HepG2 (cell line): ENCODE measurements at regions not wholly inside any gene's neighbourhood (a gene's known extent, or its start where the extent isn't known, plus 50 kb on each side); places are given as distances from the start of the nearest gene placed in this dataset.

Experiments used
- ATAC-seq: fragments of 200-7000 bp; cut with Tn5 transposase; 3 replicates; pipeline ENCODE4 v1.9.1; 2020; ENCODE audit warnings: mild to moderate bottlenecking, moderate library complexity
- BruUV-seq: library from RNA; stranded (reverse); fragments of 400-500 nt; replicated peaks from 2 replicates; lab custom pipeline; 2021; lab: Mats Ljungman, UMichigan
- CTCF ChIA-PET: fragments of 300-600 bp; formaldehyde crosslinking; extraction: SDS; loops from one replicate; lab custom pipeline; 2021; ENCODE audit warnings: low total read pairs, inconsistent platforms, low intra/inter-chr PET ratio; lab: Yijun Ruan, JAX
- POLR2A ChIA-PET: fragments of 350-600 bp; sonication (Branson Sonifier 250); formaldehyde crosslinking; loops from one replicate; lab custom pipeline; 2020; ENCODE audit warnings: antibody characterized with exemption, inconsistent platforms; lab: Yijun Ruan, JAX
- DNase-seq: peaks from one replicate; pipeline ENCODE4 v3.0.0-alpha.2; 2015; ENCODE audit warnings: low spot score
- FAIRE-seq: peaks from 3 replicates; lab custom pipeline; 2011; peaks lifted over from hg19 to GRCh38; lab: Jason Lieb, UNC
- H2AFZ ChIP-seq: one replicate; pipeline ENCODE4 v1.6.1; 2011; ENCODE audit warnings: low read length, inconsistent platforms
- H3K27ac ChIP-seq: fragments of 300-600 bp; 3 replicates; pipeline ENCODE4 v1.8.0; 2011; ENCODE audit warnings: mixed run types, mild to moderate bottlenecking, mixed read lengths, low read length, inconsistent platforms; ENCODE audit not compliant: insufficient read depth; ENCODE audit errors: extremely low read length
- H3K27me3 ChIP-seq, 2 experiments: fragments of 200-600 bp in 1 of 2; 2 replicates in 1 of 2; 3 replicates in 1 of 2; pipeline versions ENCODE4 v1.6.0 to v1.8.0; 2011; ENCODE audit warnings: low read length in 2 of 2, mild to moderate bottlenecking in 2 of 2, moderate library complexity in 2 of 2, inconsistent platforms in 1 of 2; ENCODE audit not compliant: insufficient read depth in 2 of 2, control insufficient read depth in 1 of 2
- H3K36me3 ChIP-seq, 2 experiments: fragments of 200-600 bp in 1 of 2; replicated peaks in 1 of 2; 2 replicates in 1 of 2; 3 replicates in 1 of 2; pipeline versions ENCODE4 v1.5.1 to v1.8.0; 2011; ENCODE audit warnings: low read length in 2 of 2, inconsistent platforms in 1 of 2; ENCODE audit not compliant: insufficient read depth in 2 of 2, control insufficient read depth in 1 of 2
- H3K4me1 ChIP-seq: 2 replicates; pipeline ENCODE4 v1.5.1; 2012; ENCODE audit warnings: low read length, inconsistent platforms; ENCODE audit not compliant: insufficient read depth
- H3K4me2 ChIP-seq: 2 replicates; pipeline ENCODE4 v1.6.0; 2011; ENCODE audit warnings: low read depth, low read length, inconsistent platforms
- H3K4me3 ChIP-seq, 3 experiments: fragments of 200-600 bp in 1 of 3; sonication (generic), shearing (Covaris generic) in 1 of 3; replicated peaks in 1 of 3; 2 replicates each; pipeline ENCODE4 v1.5.1; 2011 to 2016; ENCODE audit warnings: low read length in 3 of 3, inconsistent platforms in 2 of 3, low read depth in 2 of 3, mild to moderate bottlenecking in 2 of 3, control low read depth in 1 of 3, mixed read lengths in 1 of 3; ENCODE audit not compliant: insufficient read depth in 1 of 3
- H3K79me2 ChIP-seq: one replicate; pipeline ENCODE4 v1.6.1; 2011; ENCODE audit warnings: low read length, inconsistent platforms; ENCODE audit not compliant: insufficient read depth
- H3K9ac ChIP-seq: 2 replicates; pipeline ENCODE4 v1.6.0; 2011; ENCODE audit warnings: mild to moderate bottlenecking, low read depth, low read length, inconsistent platforms; ENCODE audit not compliant: insufficient read depth
- H3K9me3 ChIP-seq: 2 replicates; pipeline ENCODE4 v1.5.1; 2012; ENCODE audit warnings: mild to moderate bottlenecking, low read length
- H4K20me1 ChIP-seq: 2 replicates; pipeline ENCODE4 v1.6.0; 2011; ENCODE audit warnings: inconsistent platforms, mild to moderate bottlenecking, low read length, moderate library complexity; ENCODE audit not compliant: insufficient read depth
- CAMTA2 ChIP-seq: sonication (generic); formaldehyde crosslinking; IDR thresholded peaks from 2 replicates; pipeline ENCODE4 v1.4.0; 2020; ENCODE audit warnings: mild to moderate bottlenecking, missing genetic modification reagents, borderline replicate concordance
- HOXD1 ChIP-seq: sonication (generic); formaldehyde crosslinking; IDR thresholded peaks from 2 replicates; pipeline ENCODE4 v1.5.0; 2020; ENCODE audit warnings: missing genetic modification reagents
- MXD3 ChIP-seq: IDR thresholded peaks from 2 replicates; pipeline ENCODE4 v1.6.1; 2016; ENCODE audit warnings: mild to moderate bottlenecking, missing biosample characterization, missing genetic modification reagents
- ZNF235 ChIP-seq: sonication (generic); formaldehyde crosslinking; IDR thresholded peaks from 2 replicates; pipeline ENCODE4 v1.8.1; 2023; ENCODE audit warnings: mild to moderate bottlenecking, missing genetic modification reagents, borderline replicate concordance
- ZNF614 ChIP-seq: IDR thresholded peaks from 2 replicates; pipeline ENCODE4 v1.6.1; 2018; ENCODE audit warnings: missing biosample characterization, missing genetic modification reagents, inconsistent platforms, borderline replicate concordance
- WGBS: methylation state at CpG from one replicate; pipeline ENCODE4 v1.1.6; 2017; ENCODE audit warnings: low lambda C conversion rate; 5-methylcytosine and 5-hydroxymethylcytosine counted together
- in situ Hi-C: cut with HindIII; loops from 2 replicates; pipeline ENCODE4 v1.10.0; 2017; ENCODE audit warnings: low pct_unique_long_range_greater_than_20kb; ENCODE audit not compliant: extremely low pct_ligation_motif_present
- intact Hi-C: fragments of 100-400 bp; cut with micrococcal nuclease; formaldehyde crosslinking; loops from one replicate; pipeline ENCODE4 v1.10.0; 2022; ENCODE audit not compliant: unreplicated experiment
- TF ChIP-seq, protein P1 (sequence below): sonication (generic); formaldehyde crosslinking; IDR thresholded peaks from 2 replicates; pipeline ENCODE4 v1.4.0; 2020; ENCODE audit warnings: mild to moderate bottlenecking, missing genetic modification reagents
- TF ChIP-seq, protein P2 (sequence below): sonication (generic); formaldehyde crosslinking; IDR thresholded peaks from 2 replicates; pipeline ENCODE4 v1.5.0; 2020; ENCODE audit warnings: mild to moderate bottlenecking, missing genetic modification reagents

GRCh38 chr18:38358805-38359657 lies 793.4 kb upstream of the CELF4 start:
- no peak for DNase-seq
- no peak overlapping the region for H3K4me3 ChIP-seq
- no TSS peak for BruUV-seq

DNA sequence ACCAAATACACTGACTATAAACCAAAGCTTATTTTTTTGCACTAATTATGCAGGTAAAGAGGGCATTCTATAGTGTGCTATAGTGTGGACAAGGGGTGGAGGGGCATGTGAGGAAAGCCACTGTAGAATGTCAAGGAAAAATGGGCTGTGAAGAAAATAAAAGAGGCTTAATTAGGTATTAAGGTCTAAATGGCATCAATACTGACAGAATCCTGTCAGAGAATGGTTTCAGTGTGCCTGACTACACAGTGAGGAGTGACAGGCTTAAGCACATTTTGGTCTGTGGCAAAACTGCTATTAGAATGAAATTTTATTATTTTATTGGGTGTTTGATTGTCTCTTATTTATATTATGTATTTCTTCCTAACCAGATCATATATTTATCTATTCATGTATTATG lies 787.6 kb upstream of the CELF4 start:
- in situ Hi-C loops: no loop called here
- intact Hi-C loops: no loop called here
- CTCF ChIA-PET: no interaction called here
- Histone ChIP-seq H3K79me2 (no peaks in the 10 kb centered on the region), H3K4me1 (no peaks in the 10 kb centered on the region), H3K27me3 (no peaks in the 10 kb centered on the region), H2AFZ (no peak overlapping the region), H3K4me2 (no peak overlapping the region), H3K36me3 (no peaks in the 10 kb centered on the region), H4K20me1 (no peaks in the 10 kb centered on the region), H3K27ac (no peak overlapping the region), H3K9me3 (no peaks in the 10 kb centered on the region), H3K9ac (no peak overlapping the region), H3K4me3 (no peak overlapping the region)
- no TSS peak for BruUV-seq
- ATAC-seq (no peak), FAIRE-seq (no peak), DNase-seq (no peak)
- POLR2A ChIA-PET: no interaction called here
- no peak for TF ChIP-seq MXD3 (CRISPR knock-in tag)
- TF ChIP-seq HOXD1 (CRISPR knock-in tag): no peak
- TF ChIP-seq CAMTA2: no peak
- TF ChIP-seq ZNF235 (CRISPR knock-in tag): no peak
- TF ChIP-seq, protein P1, sequence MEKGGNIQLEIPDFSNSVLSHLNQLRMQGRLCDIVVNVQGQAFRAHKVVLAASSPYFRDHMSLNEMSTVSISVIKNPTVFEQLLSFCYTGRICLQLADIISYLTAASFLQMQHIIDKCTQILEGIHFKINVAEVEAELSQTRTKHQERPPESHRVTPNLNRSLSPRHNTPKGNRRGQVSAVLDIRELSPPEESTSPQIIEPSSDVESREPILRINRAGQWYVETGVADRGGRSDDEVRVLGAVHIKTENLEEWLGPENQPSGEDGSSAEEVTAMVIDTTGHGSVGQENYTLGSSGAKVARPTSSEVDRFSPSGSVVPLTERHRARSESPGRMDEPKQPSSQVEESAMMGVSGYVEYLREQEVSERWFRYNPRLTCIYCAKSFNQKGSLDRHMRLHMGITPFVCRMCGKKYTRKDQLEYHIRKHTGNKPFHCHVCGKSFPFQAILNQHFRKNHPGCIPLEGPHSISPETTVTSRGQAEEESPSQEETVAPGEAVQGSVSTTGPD (CRISPR knock-in tag): no peak
- no peak for TF ChIP-seq ZNF614

More at GRCh38 chr18:38358805-38359657, 793.4 kb upstream of the CELF4 start:
- Histone ChIP-seq H3K27me3 (no peaks in the 10 kb centered on the region), H4K20me1 (no peaks in the 10 kb centered on the region), H3K79me2 (no peaks in the 10 kb centered on the region), H3K4me1 (no peaks in the 10 kb centered on the region), H3K36me3 (no peaks in the 10 kb centered on the region), H3K27ac (no peak overlapping the region), H3K9ac (no peak overlapping the region), H3K9me3 (no peaks in the 10 kb centered on the region), H2AFZ (no peak overlapping the region), H3K4me2 (no peak overlapping the region)
- FAIRE-seq: no peak
- 9% methylated on average over 9 of the region's 11 CpGs for WGBS
- POLR2A ChIA-PET: no interaction called here
- no peak for ATAC-seq
- TF ChIP-seq, protein P2, sequence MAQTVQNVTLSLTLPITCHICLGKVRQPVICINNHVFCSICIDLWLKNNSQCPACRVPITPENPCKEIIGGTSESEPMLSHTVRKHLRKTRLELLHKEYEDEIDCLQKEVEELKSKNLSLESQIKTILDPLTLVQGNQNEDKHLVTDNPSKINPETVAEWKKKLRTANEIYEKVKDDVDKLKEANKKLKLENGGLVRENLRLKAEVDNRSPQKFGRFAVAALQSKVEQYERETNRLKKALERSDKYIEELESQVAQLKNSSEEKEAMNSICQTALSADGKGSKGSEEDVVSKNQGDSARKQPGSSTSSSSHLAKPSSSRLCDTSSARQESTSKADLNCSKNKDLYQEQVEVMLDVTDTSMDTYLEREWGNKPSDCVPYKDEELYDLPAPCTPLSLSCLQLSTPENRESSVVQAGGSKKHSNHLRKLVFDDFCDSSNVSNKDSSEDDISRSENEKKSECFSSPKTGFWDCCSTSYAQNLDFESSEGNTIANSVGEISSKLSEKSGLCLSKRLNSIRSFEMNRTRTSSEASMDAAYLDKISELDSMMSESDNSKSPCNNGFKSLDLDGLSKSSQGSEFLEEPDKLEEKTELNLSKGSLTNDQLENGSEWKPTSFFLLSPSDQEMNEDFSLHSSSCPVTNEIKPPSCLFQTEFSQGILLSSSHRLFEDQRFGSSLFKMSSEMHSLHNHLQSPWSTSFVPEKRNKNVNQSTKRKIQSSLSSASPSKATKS (CRISPR knock-in tag): no peak
- TF ChIP-seq HOXD1 (CRISPR knock-in tag): no peak
- intact Hi-C loops: no loop called here
- in situ Hi-C loops: no loop called here
- CTCF ChIA-PET: no interaction called here
